SK-N-SH treated with all-trans-retinoic acid at 6 μM for 48 hours (cell line): ENCODE measurements at regions not wholly inside any gene's neighbourhood (a gene's known extent, or its start where the extent isn't known, plus 50 kb on each side); places are given as distances from the start of the nearest gene placed in this dataset.

Experiments
- ATAC-seq: fragments of 200-7000 bp; cut with Tn5 transposase; 3 replicates; pipeline ENCODE4 v1.9.1; 2020; ENCODE audit warnings: mild to moderate bottlenecking, moderate library complexity
- ARNTL ChIP-seq: fragments of 450-650 bp; formaldehyde crosslinking; IDR thresholded peaks from 2 replicates; pipeline ENCODE4 v1.5.0; 2020; ENCODE audit warnings: low read depth, mild to moderate bottlenecking, moderate library complexity, borderline replicate concordance
- BACH2 ChIP-seq: fragments of 250-450 bp; sonication (Bioruptor Pico); IDR thresholded peaks from 2 replicates; pipeline ENCODE4 v1.9.0; 2021; ENCODE audit warnings: mild to moderate bottlenecking, borderline replicate concordance
- CSDC2 ChIP-seq: fragments of 250-450 bp; sonication (Bioruptor Pico); IDR thresholded peaks from 2 replicates; pipeline ENCODE4 v1.5.0; 2020; ENCODE audit warnings: mild to moderate bottlenecking, moderate library complexity
- ESRRG ChIP-seq: fragments of 250-450 bp; sonication (Bioruptor Pico); IDR thresholded peaks from 2 replicates; pipeline ENCODE4 v1.6.1; 2021; ENCODE audit warnings: mild to moderate bottlenecking
- GLIS3 ChIP-seq: fragments of 250-450 bp; sonication (Bioruptor Pico); IDR thresholded peaks from 2 replicates; pipeline ENCODE4 v1.5.0; 2020; ENCODE audit warnings: mild to moderate bottlenecking, moderate library complexity
- ISL1 ChIP-seq: fragments of 250-450 bp; sonication (Bioruptor Pico); IDR thresholded peaks from 2 replicates; pipeline ENCODE4 v2.1.2; 2022; ENCODE audit warnings: mild to moderate bottlenecking, moderate library complexity
- OSR1 ChIP-seq: fragments of 250-450 bp; sonication (Bioruptor Pico); IDR thresholded peaks from 2 replicates; pipeline ENCODE4 v1.8.0; 2022; ENCODE audit warnings: moderate library complexity, mild to moderate bottlenecking, inconsistent platforms
- PPARA ChIP-seq: fragments of 250-450 bp; sonication (Bioruptor Pico); IDR thresholded peaks from 2 replicates; pipeline ENCODE4 v1.5.0; 2020; ENCODE audit warnings: mild to moderate bottlenecking, borderline replicate concordance
- RARB ChIP-seq: fragments of 250-450 bp; sonication (Bioruptor Pico); IDR thresholded peaks from 2 replicates; pipeline ENCODE4 v1.8.0; 2021; ENCODE audit warnings: mild to moderate bottlenecking, moderate library complexity
- SNAI2 ChIP-seq: fragments of 250-450 bp; sonication (Bioruptor Pico); IDR thresholded peaks from 2 replicates; pipeline ENCODE4 v1.5.0; 2020; ENCODE audit warnings: mild to moderate bottlenecking, moderate library complexity
- TCF4 ChIP-seq: fragments of 250-450 bp; sonication (Bioruptor Pico); IDR thresholded peaks from 2 replicates; pipeline ENCODE4 v1.8.0; 2021; ENCODE audit warnings: mild to moderate bottlenecking, moderate library complexity, borderline replicate concordance
- TOX ChIP-seq: fragments of 250-450 bp; sonication (Bioruptor Pico); IDR thresholded peaks from 2 replicates; pipeline ENCODE4 v1.8.0; 2021; ENCODE audit warnings: mild to moderate bottlenecking, moderate library complexity, borderline replicate concordance
- ZC3H10 ChIP-seq: fragments of 250-450 bp; sonication (Bioruptor Pico); IDR thresholded peaks from 2 replicates; pipeline ENCODE4 v1.5.1; 2021; ENCODE audit warnings: mild to moderate bottlenecking, moderate library complexity
- ZFP3 ChIP-seq: fragments of 250-450 bp; sonication (Bioruptor Pico); IDR thresholded peaks from 2 replicates; pipeline ENCODE4 v1.5.0; 2020; ENCODE audit warnings: mild to moderate bottlenecking, moderate library complexity
- ZNF565 ChIP-seq: fragments of 450-650 bp; formaldehyde crosslinking; conservative IDR thresholded peaks from 2 replicates; pipeline ENCODE4 v1.5.0; 2020; ENCODE audit warnings: low read depth, mild to moderate bottlenecking, moderate library complexity
- ZNF70 ChIP-seq: fragments of 450-650 bp; formaldehyde crosslinking; IDR thresholded peaks from 2 replicates; pipeline ENCODE4 v1.5.0; 2020; ENCODE audit warnings: mild to moderate bottlenecking, moderate library complexity
- ZNF8 ChIP-seq: fragments of 450-650 bp; formaldehyde crosslinking; IDR thresholded peaks from 2 replicates; pipeline ENCODE4 v1.5.0; 2020; ENCODE audit warnings: mild to moderate bottlenecking, moderate library complexity
- TF ChIP-seq, protein P1 (sequence below): fragments of 250-450 bp; sonication (Bioruptor Pico); IDR thresholded peaks from 2 replicates; pipeline ENCODE4 v1.8.0; 2020; ENCODE audit warnings: mild to moderate bottlenecking, moderate library complexity, borderline replicate concordance
- TF ChIP-seq, protein P2 (sequence below): fragments of 250-450 bp; sonication (Bioruptor Pico); IDR thresholded peaks from 2 replicates; pipeline ENCODE4 v1.5.1; 2020; ENCODE audit warnings: low read depth, mild to moderate bottlenecking, moderate library complexity
- TF ChIP-seq, protein P3 (sequence below): fragments of 250-450 bp; sonication (Bioruptor Pico); IDR thresholded peaks from 2 replicates; pipeline ENCODE4 v1.5.1; 2021; ENCODE audit warnings: mild to moderate bottlenecking, moderate library complexity

DNA sequence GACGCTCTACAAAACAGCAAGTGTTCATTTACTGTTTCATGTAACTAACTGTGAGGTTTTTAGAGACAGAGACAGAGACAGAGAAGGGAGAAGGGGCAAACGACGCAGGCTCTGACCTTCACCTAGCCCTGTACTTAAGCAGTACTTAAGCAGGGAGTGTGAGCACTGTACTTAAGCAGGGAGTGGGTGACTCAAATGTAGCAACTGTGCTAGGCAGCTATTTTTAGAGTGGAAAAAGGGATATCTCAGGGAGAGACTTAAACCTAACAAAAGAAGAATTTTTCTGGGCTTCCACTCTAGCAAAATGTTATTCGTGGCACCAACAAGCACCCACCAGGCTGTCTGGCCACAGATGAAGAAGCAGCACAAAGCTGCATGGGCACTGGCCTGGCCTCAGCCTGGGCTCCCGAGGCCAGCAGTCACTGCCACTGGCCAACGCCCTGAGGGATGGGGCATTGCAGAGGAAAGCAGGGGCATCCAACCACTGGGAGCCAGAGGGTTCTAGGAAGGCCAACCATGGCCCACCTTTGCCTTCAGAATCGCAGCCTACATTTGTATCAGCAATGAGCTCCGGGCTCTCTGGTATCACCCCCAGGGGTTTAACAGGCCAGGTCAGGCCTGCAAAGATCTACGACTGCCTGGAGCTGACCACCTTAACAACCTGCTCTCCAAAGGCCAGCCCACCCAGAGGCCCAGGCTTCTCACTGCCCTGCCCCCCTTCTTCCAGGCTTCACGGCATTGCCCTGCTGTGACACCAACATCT, 154.3 kb downstream of the TTC32 start:
- no peak for ATAC-seq
- no peak for TF ChIP-seq TOX (CRISPR knock-in tag)
- no peak for TF ChIP-seq GLIS3
- no peak for TF ChIP-seq ZNF8 (CRISPR knock-in tag)
- TF ChIP-seq ZNF565 (CRISPR knock-in tag), result no peak
- no peak for TF ChIP-seq TCF4 (CRISPR knock-in tag)
- no peak for TF ChIP-seq CSDC2 (CRISPR knock-in tag)
- no peak for TF ChIP-seq ZFP3
- TF ChIP-seq, protein P1, sequence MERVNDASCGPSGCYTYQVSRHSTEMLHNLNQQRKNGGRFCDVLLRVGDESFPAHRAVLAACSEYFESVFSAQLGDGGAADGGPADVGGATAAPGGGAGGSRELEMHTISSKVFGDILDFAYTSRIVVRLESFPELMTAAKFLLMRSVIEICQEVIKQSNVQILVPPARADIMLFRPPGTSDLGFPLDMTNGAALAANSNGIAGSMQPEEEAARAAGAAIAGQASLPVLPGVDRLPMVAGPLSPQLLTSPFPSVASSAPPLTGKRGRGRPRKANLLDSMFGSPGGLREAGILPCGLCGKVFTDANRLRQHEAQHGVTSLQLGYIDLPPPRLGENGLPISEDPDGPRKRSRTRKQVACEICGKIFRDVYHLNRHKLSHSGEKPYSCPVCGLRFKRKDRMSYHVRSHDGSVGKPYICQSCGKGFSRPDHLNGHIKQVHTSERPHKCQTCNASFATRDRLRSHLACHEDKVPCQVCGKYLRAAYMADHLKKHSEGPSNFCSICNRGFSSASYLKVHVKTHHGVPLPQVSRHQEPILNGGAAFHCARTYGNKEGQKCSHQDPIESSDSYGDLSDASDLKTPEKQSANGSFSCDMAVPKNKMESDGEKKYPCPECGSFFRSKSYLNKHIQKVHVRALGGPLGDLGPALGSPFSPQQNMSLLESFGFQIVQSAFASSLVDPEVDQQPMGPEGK (CRISPR knock-in tag), result no peak
- TF ChIP-seq, protein P2, sequence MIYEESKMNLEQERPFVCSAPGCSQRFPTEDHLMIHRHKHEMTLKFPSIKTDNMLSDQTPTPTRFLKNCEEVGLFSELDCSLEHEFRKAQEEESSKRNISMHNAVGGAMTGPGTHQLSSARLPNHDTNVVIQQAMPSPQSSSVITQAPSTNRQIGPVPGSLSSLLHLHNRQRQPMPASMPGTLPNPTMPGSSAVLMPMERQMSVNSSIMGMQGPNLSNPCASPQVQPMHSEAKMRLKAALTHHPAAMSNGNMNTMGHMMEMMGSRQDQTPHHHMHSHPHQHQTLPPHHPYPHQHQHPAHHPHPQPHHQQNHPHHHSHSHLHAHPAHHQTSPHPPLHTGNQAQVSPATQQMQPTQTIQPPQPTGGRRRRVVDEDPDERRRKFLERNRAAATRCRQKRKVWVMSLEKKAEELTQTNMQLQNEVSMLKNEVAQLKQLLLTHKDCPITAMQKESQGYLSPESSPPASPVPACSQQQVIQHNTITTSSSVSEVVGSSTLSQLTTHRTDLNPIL (CRISPR knock-in tag), result no peak
- TF ChIP-seq ZNF70 (CRISPR knock-in tag), result no peak
- TF ChIP-seq ESRRG (CRISPR knock-in tag), result no peak
- no peak for TF ChIP-seq ZC3H10 (CRISPR knock-in tag)
- no peak for TF ChIP-seq BACH2 (CRISPR knock-in tag)

DNA sequence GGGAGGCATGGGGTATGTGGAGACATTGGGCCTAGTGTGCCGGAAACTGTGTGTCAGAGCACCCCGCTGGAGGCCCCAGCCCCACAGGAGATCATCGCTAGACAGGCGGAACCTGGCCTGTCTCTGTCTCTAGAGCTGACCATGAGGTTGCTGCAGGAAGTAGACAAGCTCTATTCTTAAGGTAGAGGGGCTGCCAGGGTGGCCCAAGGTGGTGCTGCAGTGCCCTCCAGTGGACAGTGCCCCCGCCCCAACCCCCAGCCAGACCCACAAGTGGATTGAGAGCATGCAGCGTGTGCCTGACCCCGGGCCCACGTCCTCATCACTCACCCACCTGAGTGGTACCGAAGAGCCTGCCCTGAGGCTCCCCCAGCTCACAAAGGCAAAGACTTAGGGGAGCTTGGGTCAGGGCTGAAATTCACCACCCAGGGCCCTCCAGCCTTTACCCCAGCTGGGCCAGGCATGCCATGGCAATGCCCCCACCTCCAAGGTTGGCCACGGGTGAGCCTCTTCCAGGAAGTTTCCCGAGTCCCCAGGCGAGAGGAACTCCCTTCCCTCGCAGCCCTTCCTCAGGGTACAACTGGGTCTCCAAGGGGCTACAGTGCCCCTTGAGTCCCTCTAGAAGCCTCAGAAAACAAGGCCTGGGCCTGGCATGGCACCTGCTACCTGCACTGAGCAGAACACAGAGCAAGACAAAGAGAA, 155.0 kb downstream of the TTC32 start:
- TF ChIP-seq ZFP3 (no peak), ZC3H10 (CRISPR knock-in tag) (no peak)
- peak; percentile 51 for ATAC-seq

DNA sequence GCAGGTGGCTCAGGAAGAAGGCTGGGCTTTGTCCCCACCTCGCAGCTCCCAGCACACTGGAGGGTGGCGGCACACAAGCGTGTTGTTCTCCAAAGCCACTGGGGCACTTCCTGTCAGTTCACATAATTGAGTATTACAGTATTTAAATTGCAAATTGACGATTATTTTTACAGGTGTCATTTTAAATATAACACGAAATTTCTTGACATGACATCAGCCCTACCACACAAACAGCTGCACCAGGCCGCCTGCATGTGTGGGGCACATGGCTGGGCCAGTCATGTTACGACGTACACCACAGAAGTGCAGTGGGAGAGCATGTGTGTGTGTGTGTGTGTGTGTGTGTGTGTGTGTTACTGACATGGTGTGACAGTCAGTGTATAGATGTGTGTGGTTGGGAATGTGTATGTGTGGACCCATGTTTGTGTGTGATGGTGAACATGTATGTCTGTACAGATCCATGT, 155.6 kb downstream of the TTC32 start:
- no peak for ATAC-seq
- TF ChIP-seq, protein P1 (CRISPR knock-in tag), result no peak
- no peak for TF ChIP-seq ZFP3
- no peak for TF ChIP-seq GLIS3
- TF ChIP-seq ZNF8 (CRISPR knock-in tag), result no peak
- TF ChIP-seq ARNTL (CRISPR knock-in tag), result no peak
- no peak for TF ChIP-seq ISL1
- TF ChIP-seq TOX (CRISPR knock-in tag), result no peak
- no peak for TF ChIP-seq OSR1 (CRISPR knock-in tag)
- TF ChIP-seq PPARA (CRISPR knock-in tag), result no peak
- no peak for TF ChIP-seq CSDC2 (CRISPR knock-in tag)

DNA sequence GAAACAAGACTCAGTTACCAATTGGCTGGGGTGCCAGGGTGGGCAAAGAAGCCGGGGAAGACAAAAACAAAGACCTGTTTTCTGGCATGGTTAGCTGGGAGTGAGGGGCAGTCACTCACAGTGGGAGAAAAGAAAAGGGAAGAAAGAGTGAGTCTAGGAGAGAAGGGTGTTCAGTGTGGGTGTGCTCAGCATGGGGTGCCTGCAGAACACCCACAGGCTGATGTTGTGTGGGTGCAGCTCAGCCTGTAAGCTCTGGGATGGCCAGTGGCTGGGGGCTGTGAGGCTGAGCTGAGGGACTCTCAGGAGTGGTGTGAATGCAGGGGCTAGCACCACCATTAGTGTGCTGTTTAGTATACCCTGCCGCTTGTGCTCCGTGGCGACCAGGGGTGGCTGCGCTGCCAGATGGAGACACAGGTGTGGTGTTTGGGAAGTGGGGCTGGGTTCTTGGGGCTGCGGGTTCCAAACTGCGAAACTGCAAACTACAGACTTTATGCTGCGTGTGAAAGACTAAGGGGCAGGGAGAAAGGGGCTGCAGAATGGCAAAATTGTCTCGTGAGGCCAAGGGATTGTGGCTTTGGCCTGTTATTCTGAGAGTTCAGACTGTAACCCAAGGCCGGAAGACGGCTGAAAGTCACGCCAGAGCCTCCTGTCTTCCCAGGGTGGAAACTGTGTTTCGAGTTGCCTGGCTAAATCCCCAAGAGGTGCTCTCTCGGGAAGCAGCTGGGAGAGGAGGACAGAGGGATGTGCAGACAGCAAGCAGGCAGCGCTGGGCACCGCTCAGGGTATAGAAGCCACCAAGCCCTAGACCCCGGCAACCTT, 156.3 kb downstream of the TTC32 start:
- no peak for ATAC-seq
- TF ChIP-seq CSDC2 (CRISPR knock-in tag) (no peak), ZNF8 (CRISPR knock-in tag) (no peak), ZC3H10 (CRISPR knock-in tag) (no peak), TOX (CRISPR knock-in tag) (no peak), ZNF565 (CRISPR knock-in tag) (no peak), RARB (CRISPR knock-in tag) (no peak), BACH2 (CRISPR knock-in tag) (no peak), ARNTL (CRISPR knock-in tag) (no peak), ESRRG (CRISPR knock-in tag) (no peak), ISL1 (no peak), OSR1 (CRISPR knock-in tag) (no peak), SNAI2 (CRISPR knock-in tag) (no peak), PPARA (CRISPR knock-in tag) (no peak)
- TF ChIP-seq, protein P2 (CRISPR knock-in tag), result no peak
- TF ChIP-seq, protein P3, sequence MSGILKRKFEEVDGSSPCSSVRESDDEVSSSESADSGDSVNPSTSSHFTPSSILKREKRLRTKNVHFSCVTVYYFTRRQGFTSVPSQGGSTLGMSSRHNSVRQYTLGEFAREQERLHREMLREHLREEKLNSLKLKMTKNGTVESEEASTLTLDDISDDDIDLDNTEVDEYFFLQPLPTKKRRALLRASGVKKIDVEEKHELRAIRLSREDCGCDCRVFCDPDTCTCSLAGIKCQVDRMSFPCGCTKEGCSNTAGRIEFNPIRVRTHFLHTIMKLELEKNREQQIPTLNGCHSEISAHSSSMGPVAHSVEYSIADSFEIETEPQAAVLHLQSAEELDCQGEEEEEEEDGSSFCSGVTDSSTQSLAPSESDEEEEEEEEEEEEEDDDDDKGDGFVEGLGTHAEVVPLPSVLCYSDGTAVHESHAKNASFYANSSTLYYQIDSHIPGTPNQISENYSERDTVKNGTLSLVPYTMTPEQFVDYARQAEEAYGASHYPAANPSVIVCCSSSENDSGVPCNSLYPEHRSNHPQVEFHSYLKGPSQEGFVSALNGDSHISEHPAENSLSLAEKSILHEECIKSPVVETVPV, result no peak
- TF ChIP-seq, protein P1 (CRISPR knock-in tag), result no peak
